Fibroblast of mammary gland (primary cell): ENCODE measurements at regions not wholly inside any gene's neighbourhood (a gene's known extent, or its start where the extent isn't known, plus 50 kb on each side); places are given as distances from the start of the nearest gene placed in this dataset.

Experiments
- DNase-seq: peaks from one replicate; pipeline ENCODE4 v3.0.0-alpha.2; 2010; ENCODE audit warnings: low read depth
- H3K4me3 ChIP-seq: 2 replicates; pipeline ENCODE4 v1.5.1; 2011; ENCODE audit warnings: low read depth, mild to moderate bottlenecking, low read length, moderate library complexity; ENCODE audit not compliant: control insufficient read depth
- TF ChIP-seq, protein P1 (sequence below): conservative IDR thresholded peaks from 2 replicates; pipeline ENCODE4 v1.5.1; 2011; ENCODE audit warnings: low read depth, low read length, inconsistent platforms; ENCODE audit not compliant: control insufficient read depth, insufficient read depth

GRCh38 chr12:67852701-67853100 lies 136.5 kb upstream of the IFNG-AS1 start:
- DNase-seq = no peak
- TF ChIP-seq, protein P1, sequence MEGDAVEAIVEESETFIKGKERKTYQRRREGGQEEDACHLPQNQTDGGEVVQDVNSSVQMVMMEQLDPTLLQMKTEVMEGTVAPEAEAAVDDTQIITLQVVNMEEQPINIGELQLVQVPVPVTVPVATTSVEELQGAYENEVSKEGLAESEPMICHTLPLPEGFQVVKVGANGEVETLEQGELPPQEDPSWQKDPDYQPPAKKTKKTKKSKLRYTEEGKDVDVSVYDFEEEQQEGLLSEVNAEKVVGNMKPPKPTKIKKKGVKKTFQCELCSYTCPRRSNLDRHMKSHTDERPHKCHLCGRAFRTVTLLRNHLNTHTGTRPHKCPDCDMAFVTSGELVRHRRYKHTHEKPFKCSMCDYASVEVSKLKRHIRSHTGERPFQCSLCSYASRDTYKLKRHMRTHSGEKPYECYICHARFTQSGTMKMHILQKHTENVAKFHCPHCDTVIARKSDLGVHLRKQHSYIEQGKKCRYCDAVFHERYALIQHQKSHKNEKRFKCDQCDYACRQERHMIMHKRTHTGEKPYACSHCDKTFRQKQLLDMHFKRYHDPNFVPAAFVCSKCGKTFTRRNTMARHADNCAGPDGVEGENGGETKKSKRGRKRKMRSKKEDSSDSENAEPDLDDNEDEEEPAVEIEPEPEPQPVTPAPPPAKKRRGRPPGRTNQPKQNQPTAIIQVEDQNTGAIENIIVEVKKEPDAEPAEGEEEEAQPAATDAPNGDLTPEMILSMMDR = no peak
- no peak overlapping the region for H3K4me3 ChIP-seq

- peak; percentile 65 for DNase-seq
- TF ChIP-seq, protein P1 = no peak
- no peak overlapping the region for H3K4me3 ChIP-seq
Measured at GRCh38 chr12:67853204-67853603, 136.0 kb upstream of the IFNG-AS1 start.

DNA sequence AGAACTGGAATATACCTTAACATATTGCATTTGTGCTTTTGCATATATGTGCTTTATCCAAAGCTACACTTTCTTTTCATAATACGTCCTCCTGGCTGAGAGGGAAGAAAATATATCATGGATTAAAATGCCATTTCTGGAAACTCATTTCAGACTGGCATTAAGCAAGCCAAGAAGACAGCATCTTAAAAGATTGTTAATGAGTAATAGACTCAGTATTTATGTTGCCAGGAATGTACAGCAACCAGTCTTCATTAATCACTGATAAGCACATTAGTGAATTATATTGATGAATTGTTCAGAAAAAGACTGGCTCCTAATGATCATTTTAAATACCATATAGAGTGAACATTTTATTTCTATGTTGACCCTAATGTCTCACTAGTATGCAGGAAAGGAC lies 134.9 kb upstream of the IFNG-AS1 start:
- TF ChIP-seq, protein P1 = no peak
- DNase-seq = no peak
- H3K4me3 ChIP-seq = no peak overlapping the region

GRCh38 chr12:67855103-67855502 lies 134.1 kb upstream of the IFNG-AS1 start:
- TF ChIP-seq, protein P1 = no peak
- peak; percentile 6 for DNase-seq
- H3K4me3 ChIP-seq = no peak overlapping the region

DNA sequence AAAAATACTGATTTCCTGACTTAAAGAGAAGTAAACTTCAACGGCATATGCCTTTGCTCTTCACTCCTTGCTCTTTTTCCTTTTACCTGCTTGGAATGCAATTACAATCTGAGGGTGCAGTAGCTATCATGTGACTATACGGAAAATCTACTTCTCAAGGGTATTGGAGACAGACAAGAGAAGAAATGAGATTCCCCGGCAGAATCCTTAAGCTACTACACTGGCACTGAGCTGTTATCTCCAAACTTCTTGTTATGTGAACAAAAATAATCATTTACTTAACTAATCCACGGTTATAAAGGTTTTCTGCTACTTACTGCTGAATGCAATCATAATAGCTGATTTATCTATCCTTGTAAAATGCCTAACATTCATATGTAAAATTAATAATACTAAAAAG lies 118.0 kb upstream of the IFNG-AS1 start:
- H3K4me3 ChIP-seq = no peak overlapping the region
- TF ChIP-seq, protein P1 = no peak
- DNase-seq = no peak

GRCh38 chr12:67873355-67873754 lies 115.9 kb upstream of the IFNG-AS1 start:
- H3K4me3 ChIP-seq = no peak overlapping the region
- TF ChIP-seq, protein P1 = no peak
- DNase-seq = no peak

DNA sequence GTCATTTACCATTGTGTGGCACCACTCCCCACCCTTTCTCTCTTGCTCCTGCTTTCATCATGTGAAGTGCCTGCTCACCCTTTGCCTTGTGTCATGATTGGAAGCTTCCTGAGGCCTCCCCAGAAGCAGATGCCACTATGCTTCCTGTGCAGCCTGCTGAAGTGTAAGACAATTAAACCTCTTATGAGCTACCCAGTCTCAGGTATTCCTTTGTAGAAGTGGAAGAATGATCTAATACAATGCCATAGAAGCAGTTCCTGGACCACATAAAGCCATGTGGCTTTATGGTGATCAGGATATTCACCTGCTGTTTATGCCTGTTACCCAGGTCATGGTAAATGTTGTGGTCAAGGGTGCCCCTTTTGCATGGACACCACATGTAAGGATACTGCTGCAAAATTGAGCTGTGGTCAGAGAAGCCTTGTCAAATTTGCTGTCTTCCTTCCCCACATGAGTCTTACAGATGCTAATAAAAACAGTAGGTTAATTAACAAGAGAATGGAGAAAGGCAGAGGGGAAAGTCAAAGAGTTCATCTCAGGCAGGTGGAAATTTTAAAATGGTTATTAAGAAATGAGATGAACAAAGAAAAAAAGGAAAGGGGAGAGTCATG lies 112.8 kb upstream of the IFNG-AS1 start:
- TF ChIP-seq, protein P1 = no peak
- DNase-seq = no peak

More for the DNA sequence above, 112.8 kb upstream of the IFNG-AS1 start:
- H3K4me3 ChIP-seq = no peak overlapping the region
